K562 (cell line): ENCODE measurements at regions not wholly inside any gene's neighbourhood (a gene's known extent, or its start where the extent isn't known, plus 50 kb on each side); places are given as distances from the start of the nearest gene placed in this dataset.

Experiments used
- ATAC-seq: fragments of 200-7000 bp; cut with Tn5 transposase; 3 replicates; pipeline ENCODE4 v1.9.1; 2020; ENCODE audit warnings: moderate library complexity
- BruUV-seq: library from RNA; stranded (reverse); fragments of 400-500 nt; replicated peaks from 2 replicates; lab custom pipeline; 2021; lab: Mats Ljungman, UMichigan
- CTCF ChIA-PET: fragments of 300-600 bp; formaldehyde crosslinking; extraction: SDS; loops from one replicate; lab custom pipeline; 2021; ENCODE audit warnings: low intra/inter-chr PET ratio; lab: Yijun Ruan, JAX
- POLR2A ChIA-PET: fragments of 300-600, 350-650 bp; sonication (Branson Sonifier 250); formaldehyde crosslinking; extraction: SDS; loops from one replicate; lab custom pipeline; 2021; ENCODE audit warnings: antibody characterized with exemption, inconsistent platforms; lab: Yijun Ruan, JAX
- DNase-seq, 4 experiments: peaks; one replicate each; pipeline versions ENCODE4 v3.0.0 to v3.0.0-alpha.2; 2011 to 2018; ENCODE audit warnings: low spot score in 3 of 4, mixed read lengths in 3 of 4; ENCODE audit errors: extremely low read depth in 1 of 4
- FAIRE-seq: peaks from 2 replicates; lab custom pipeline; 2011; peaks lifted over from hg19 to GRCh38; lab: Jason Lieb, UNC
- H2AFZ ChIP-seq: 2 replicates; pipeline ENCODE4 v1.6.0; 2011; ENCODE audit warnings: low read depth, low read length, control low read depth, inconsistent platforms
- H3K27ac ChIP-seq: fragments of 200-600 bp; 3 replicates; pipeline ENCODE4 v1.8.0; 2011; ENCODE audit warnings: low read depth, mild to moderate bottlenecking, control low read depth, inconsistent platforms, low read length, moderate library complexity, mixed read lengths; ENCODE audit errors: extremely low read depth
- H3K27me3 ChIP-seq, 2 experiments: fragments of 300-600 bp in 1 of 2; 2 replicates in 1 of 2; 3 replicates in 1 of 2; pipeline versions ENCODE4 v1.6.0 to v1.8.0; 2011; ENCODE audit warnings: inconsistent platforms in 2 of 2, low read length in 2 of 2, mild to moderate bottlenecking in 1 of 2, mixed read lengths in 1 of 2, moderate library complexity in 1 of 2; ENCODE audit not compliant: control insufficient read depth in 2 of 2, insufficient read depth in 2 of 2
- H3K36me3 ChIP-seq: fragments of 300-600 bp; 3 replicates; pipeline ENCODE4 v1.8.0; 2011; ENCODE audit warnings: mild to moderate bottlenecking, low read length, inconsistent platforms; ENCODE audit not compliant: control insufficient read depth, insufficient read depth
- H3K4me1 ChIP-seq, 2 experiments: fragments of 200-600 bp in 1 of 2; replicated peaks in 1 of 2; 2 replicates in 1 of 2; 3 replicates in 1 of 2; pipeline versions ENCODE4 v1.5.1 to v1.8.0; 2011; ENCODE audit warnings: inconsistent platforms in 2 of 2, low read length in 2 of 2, mild to moderate bottlenecking in 1 of 2, mixed read lengths in 1 of 2, moderate library complexity in 1 of 2; ENCODE audit not compliant: control insufficient read depth in 2 of 2, insufficient read depth in 2 of 2
- H3K4me2 ChIP-seq: 2 replicates; pipeline ENCODE4 v1.6.1; 2011; ENCODE audit warnings: low read length, control low read depth, inconsistent platforms, mixed read lengths; ENCODE audit not compliant: insufficient read depth
- H3K4me3 ChIP-seq: fragments of 200-600 bp; sonication (generic), shearing (Covaris generic); 2 replicates; pipeline ENCODE4 v1.5.1; 2016; ENCODE audit warnings: control low read depth, inconsistent platforms
- H3K79me2 ChIP-seq: fragments of 200-600 bp; 3 replicates; pipeline ENCODE4 v1.8.0; 2011; ENCODE audit warnings: low read length, inconsistent platforms; ENCODE audit not compliant: control insufficient read depth, insufficient read depth
- H3K9ac ChIP-seq, 2 experiments: 2 replicates each; pipeline versions ENCODE4 v1.6.0 to v1.6.1; 2011; ENCODE audit warnings: low read depth in 2 of 2, low read length in 2 of 2, control low read depth in 1 of 2, inconsistent platforms in 1 of 2, mild to moderate bottlenecking in 1 of 2, mixed read lengths in 1 of 2; ENCODE audit not compliant: insufficient read depth in 1 of 2
- H3K9me1 ChIP-seq: one replicate; pipeline ENCODE4 v1.6.0; 2011; ENCODE audit warnings: inconsistent platforms, mild to moderate bottlenecking, low read length, moderate library complexity; ENCODE audit not compliant: control insufficient read depth, insufficient read depth
- H3K9me3 ChIP-seq: replicated peaks from 2 replicates; pipeline ENCODE4 v1.5.1; 2011; ENCODE audit warnings: low read depth, low read length, inconsistent platforms; ENCODE audit not compliant: control insufficient read depth, insufficient read depth
- H4K20me1 ChIP-seq: replicated peaks from 2 replicates; pipeline ENCODE4 v1.6.1; 2011; ENCODE audit warnings: low read length, inconsistent platforms, mixed read lengths; ENCODE audit not compliant: control insufficient read depth, insufficient read depth
- MEF2A ChIP-seq: IDR thresholded peaks from 2 replicates; pipeline ENCODE4 v1.6.1; 2011; ENCODE audit warnings: low read depth, mild to moderate bottlenecking, low read length, moderate library complexity; ENCODE audit not compliant: control insufficient read depth
- ZNF217 ChIP-seq: sonication (generic); formaldehyde crosslinking; IDR thresholded peaks from 2 replicates; pipeline ENCODE4 v1.8.0; 2022; ENCODE audit warnings: mild to moderate bottlenecking, missing genetic modification reagents
- WGBS: fragments of 100-300 bp; shearing (Covaris generic); methylation state at CpG from one replicate; pipeline ENCODE4 v1.1.6; 2016; ENCODE audit warnings: low coverage, mixed read lengths; ENCODE audit not compliant: insufficient coverage; ENCODE audit errors: missing lambda C conversion rate; 5-methylcytosine and 5-hydroxymethylcytosine counted together
- in situ Hi-C: fragments of 300-500 bp; cut with MboI; formaldehyde crosslinking; loops from 4 replicates; pipeline ENCODE4 v1.15.0; 2018; ENCODE audit warnings: inconsistent platforms, mixed read lengths
- intact Hi-C: fragments of 100-400 bp; cut with micrococcal nuclease; formaldehyde crosslinking; loops from 2 replicates; pipeline ENCODE4 v1.14.2; 2022
- TF ChIP-seq, protein P1 (sequence below): fragments of 450-650 bp; IDR thresholded peaks from 2 replicates; pipeline ENCODE4 v1.7.1; 2018; ENCODE audit warnings: mild to moderate bottlenecking, low read depth; ENCODE audit not compliant: partially characterized antibody
- TF ChIP-seq, protein P2 (sequence below), 2 experiments: fragments of 450-650 bp; IDR thresholded peaks; 2 replicates each; pipeline ENCODE4 v1.6.1; 2018; ENCODE audit warnings: mild to moderate bottlenecking in 2 of 2, low read depth in 1 of 2; ENCODE audit not compliant: partially characterized antibody in 2 of 2

- peaks cover 7 to 11% of the 10 kb centered on the region in 2 experiments; a peak in 3 of 5 replicates for H3K4me1 ChIP-seq
- POLR2A ChIA-PET = no interaction called here
- H4K20me1 ChIP-seq = no peaks in the 10 kb centered on the region
- H3K27me3 ChIP-seq = no peaks in the 10 kb centered on the region
- H2AFZ ChIP-seq = no peak overlapping the region
- no peak for FAIRE-seq
- no peaks in the 10 kb centered on the region for H3K9me3 ChIP-seq
- no TSS peak for BruUV-seq
- no peaks in the 10 kb centered on the region for H3K36me3 ChIP-seq
- no peak overlapping the region for H3K4me2 ChIP-seq
- TF ChIP-seq, protein P1, sequence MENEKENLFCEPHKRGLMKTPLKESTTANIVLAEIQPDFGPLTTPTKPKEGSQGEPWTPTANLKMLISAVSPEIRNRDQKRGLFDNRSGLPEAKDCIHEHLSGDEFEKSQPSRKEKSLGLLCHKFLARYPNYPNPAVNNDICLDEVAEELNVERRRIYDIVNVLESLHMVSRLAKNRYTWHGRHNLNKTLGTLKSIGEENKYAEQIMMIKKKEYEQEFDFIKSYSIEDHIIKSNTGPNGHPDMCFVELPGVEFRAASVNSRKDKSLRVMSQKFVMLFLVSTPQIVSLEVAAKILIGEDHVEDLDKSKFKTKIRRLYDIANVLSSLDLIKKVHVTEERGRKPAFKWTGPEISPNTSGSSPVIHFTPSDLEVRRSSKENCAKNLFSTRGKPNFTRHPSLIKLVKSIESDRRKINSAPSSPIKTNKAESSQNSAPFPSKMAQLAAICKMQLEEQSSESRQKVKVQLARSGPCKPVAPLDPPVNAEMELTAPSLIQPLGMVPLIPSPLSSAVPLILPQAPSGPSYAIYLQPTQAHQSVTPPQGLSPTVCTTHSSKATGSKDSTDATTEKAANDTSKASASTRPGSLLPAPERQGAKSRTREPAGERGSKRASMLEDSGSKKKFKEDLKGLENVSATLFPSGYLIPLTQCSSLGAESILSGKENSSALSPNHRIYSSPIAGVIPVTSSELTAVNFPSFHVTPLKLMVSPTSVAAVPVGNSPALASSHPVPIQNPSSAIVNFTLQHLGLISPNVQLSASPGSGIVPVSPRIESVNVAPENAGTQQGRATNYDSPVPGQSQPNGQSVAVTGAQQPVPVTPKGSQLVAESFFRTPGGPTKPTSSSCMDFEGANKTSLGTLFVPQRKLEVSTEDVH = no peak
- no peak for TF ChIP-seq MEF2A
- TF ChIP-seq, protein P2, sequence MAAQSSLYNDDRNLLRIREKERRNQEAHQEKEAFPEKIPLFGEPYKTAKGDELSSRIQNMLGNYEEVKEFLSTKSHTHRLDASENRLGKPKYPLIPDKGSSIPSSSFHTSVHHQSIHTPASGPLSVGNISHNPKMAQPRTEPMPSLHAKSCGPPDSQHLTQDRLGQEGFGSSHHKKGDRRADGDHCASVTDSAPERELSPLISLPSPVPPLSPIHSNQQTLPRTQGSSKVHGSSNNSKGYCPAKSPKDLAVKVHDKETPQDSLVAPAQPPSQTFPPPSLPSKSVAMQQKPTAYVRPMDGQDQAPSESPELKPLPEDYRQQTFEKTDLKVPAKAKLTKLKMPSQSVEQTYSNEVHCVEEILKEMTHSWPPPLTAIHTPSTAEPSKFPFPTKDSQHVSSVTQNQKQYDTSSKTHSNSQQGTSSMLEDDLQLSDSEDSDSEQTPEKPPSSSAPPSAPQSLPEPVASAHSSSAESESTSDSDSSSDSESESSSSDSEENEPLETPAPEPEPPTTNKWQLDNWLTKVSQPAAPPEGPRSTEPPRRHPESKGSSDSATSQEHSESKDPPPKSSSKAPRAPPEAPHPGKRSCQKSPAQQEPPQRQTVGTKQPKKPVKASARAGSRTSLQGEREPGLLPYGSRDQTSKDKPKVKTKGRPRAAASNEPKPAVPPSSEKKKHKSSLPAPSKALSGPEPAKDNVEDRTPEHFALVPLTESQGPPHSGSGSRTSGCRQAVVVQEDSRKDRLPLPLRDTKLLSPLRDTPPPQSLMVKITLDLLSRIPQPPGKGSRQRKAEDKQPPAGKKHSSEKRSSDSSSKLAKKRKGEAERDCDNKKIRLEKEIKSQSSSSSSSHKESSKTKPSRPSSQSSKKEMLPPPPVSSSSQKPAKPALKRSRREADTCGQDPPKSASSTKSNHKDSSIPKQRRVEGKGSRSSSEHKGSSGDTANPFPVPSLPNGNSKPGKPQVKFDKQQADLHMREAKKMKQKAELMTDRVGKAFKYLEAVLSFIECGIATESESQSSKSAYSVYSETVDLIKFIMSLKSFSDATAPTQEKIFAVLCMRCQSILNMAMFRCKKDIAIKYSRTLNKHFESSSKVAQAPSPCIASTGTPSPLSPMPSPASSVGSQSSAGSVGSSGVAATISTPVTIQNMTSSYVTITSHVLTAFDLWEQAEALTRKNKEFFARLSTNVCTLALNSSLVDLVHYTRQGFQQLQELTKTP (IDR thresholded peaks at IDR 0.05; ENCODE audit: low read depth in 1 of 2, partially characterized antibody in 2 of 2) = no peak
- no peak for TF ChIP-seq ZNF217 (CRISPR knock-in tag)
- TF ChIP-seq, all 486 proteins: peak for 0
- no peak overlapping the region for H3K4me3 ChIP-seq
- no peaks in the 10 kb centered on the region for H3K9me1 ChIP-seq
- CTCF ChIA-PET = no interaction called here
- H3K9ac ChIP-seq = no peak overlapping the region
- 44% methylated on average over 2 of the region's 3 CpGs for WGBS
- in situ Hi-C loops (no loop called here), intact Hi-C loops (no loop called here)
- DNase-seq (no peak), ATAC-seq (no peak)
- no peak overlapping the region for H3K27ac ChIP-seq
- no peaks in the 10 kb centered on the region for H3K79me2 ChIP-seq
Observed at GRCh38 chr18:70457788-70458187, 168.9 kb downstream of the SOCS6 start.
